ENCODE measurements at regions not wholly inside any gene's neighbourhood (a gene's known extent, or its start where the extent isn't known, plus 50 kb on each side); places are given as distances from the start of the nearest gene placed in this dataset.

DNA sequence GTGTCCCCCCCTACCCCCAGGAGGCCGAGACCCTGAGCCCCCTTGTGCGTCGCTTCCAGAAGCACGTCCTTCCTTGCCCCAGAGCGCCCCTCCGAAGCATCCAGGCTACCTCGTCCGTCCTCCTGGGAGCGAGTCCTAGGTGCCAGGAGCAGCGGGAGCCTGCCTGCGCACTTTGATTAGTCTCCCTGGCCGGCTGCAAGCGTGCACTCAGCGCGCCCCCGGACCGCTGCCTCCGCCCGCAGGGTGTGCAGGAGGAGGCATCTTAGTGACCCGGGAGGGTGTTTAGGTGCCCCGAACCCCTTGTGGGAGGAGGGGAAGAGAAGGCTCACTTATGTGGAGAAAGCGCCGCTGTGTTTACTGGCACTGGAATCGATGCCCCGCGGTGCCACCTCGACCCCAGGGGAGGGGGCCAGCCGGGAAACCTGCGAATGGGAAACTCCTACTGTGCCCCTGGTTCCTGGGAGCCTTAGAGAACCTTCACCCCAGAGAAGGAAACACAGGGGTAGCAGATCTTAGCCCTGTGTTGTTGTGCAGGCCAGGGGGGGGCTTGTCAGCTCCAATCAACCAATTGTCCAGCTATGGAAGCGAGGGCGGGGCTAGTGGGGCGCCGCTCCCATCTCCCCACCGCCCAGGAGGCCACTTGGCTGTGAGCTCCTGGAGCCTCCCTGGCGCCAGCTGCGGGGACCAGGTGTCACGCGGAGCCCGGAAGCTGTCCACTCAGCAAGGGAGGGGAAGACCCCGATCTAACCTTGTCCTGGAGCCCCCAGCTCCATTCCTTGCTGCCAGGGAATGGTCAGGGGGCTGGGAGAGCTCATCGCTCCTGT, 922.8 kb upstream of the EEF2KMT start:
- no peak overlapping the region for H3K27ac Mint-ChIP-seq
- Histone ChIP-seq H3F3A (replicated peaks; ENCODE audit: low read depth) (no peaks in the 10 kb centered on the region), H4K20me1 (replicated peaks; ENCODE audit: insufficient read depth) (no peaks in the 10 kb centered on the region), H2AFZ (no peak overlapping the region), H3K79me2 (replicated peaks; ENCODE audit: insufficient read depth) (no peaks in the 10 kb centered on the region), H3K9me2 (ENCODE audit: insufficient read depth) (no peaks in the 10 kb centered on the region), H3K27ac (ENCODE audit: low read depth) (no peak overlapping the region), H3K4me1 (ENCODE audit: insufficient read depth) (no peaks in the 10 kb centered on the region), H3K27me3 (ENCODE audit: insufficient read depth) (peaks cover 47% of the 10 kb centered on the region), H3K4me2 (peak overlapping the region; percentile 80), H3K4me3 (peak overlapping the region; percentile 59), H3K36me3 (ENCODE audit: insufficient read depth) (no peaks in the 10 kb centered on the region)
- no peaks in the 10 kb centered on the region for H3K9me3 Mint-ChIP-seq
- H3K36me3 Mint-ChIP-seq (ENCODE audit: low read depth), result no peaks in the 10 kb centered on the region
- H3K4me3 Mint-ChIP-seq, result peak overlapping the region; percentile 84
- TF ChIP-seq, protein P1, sequence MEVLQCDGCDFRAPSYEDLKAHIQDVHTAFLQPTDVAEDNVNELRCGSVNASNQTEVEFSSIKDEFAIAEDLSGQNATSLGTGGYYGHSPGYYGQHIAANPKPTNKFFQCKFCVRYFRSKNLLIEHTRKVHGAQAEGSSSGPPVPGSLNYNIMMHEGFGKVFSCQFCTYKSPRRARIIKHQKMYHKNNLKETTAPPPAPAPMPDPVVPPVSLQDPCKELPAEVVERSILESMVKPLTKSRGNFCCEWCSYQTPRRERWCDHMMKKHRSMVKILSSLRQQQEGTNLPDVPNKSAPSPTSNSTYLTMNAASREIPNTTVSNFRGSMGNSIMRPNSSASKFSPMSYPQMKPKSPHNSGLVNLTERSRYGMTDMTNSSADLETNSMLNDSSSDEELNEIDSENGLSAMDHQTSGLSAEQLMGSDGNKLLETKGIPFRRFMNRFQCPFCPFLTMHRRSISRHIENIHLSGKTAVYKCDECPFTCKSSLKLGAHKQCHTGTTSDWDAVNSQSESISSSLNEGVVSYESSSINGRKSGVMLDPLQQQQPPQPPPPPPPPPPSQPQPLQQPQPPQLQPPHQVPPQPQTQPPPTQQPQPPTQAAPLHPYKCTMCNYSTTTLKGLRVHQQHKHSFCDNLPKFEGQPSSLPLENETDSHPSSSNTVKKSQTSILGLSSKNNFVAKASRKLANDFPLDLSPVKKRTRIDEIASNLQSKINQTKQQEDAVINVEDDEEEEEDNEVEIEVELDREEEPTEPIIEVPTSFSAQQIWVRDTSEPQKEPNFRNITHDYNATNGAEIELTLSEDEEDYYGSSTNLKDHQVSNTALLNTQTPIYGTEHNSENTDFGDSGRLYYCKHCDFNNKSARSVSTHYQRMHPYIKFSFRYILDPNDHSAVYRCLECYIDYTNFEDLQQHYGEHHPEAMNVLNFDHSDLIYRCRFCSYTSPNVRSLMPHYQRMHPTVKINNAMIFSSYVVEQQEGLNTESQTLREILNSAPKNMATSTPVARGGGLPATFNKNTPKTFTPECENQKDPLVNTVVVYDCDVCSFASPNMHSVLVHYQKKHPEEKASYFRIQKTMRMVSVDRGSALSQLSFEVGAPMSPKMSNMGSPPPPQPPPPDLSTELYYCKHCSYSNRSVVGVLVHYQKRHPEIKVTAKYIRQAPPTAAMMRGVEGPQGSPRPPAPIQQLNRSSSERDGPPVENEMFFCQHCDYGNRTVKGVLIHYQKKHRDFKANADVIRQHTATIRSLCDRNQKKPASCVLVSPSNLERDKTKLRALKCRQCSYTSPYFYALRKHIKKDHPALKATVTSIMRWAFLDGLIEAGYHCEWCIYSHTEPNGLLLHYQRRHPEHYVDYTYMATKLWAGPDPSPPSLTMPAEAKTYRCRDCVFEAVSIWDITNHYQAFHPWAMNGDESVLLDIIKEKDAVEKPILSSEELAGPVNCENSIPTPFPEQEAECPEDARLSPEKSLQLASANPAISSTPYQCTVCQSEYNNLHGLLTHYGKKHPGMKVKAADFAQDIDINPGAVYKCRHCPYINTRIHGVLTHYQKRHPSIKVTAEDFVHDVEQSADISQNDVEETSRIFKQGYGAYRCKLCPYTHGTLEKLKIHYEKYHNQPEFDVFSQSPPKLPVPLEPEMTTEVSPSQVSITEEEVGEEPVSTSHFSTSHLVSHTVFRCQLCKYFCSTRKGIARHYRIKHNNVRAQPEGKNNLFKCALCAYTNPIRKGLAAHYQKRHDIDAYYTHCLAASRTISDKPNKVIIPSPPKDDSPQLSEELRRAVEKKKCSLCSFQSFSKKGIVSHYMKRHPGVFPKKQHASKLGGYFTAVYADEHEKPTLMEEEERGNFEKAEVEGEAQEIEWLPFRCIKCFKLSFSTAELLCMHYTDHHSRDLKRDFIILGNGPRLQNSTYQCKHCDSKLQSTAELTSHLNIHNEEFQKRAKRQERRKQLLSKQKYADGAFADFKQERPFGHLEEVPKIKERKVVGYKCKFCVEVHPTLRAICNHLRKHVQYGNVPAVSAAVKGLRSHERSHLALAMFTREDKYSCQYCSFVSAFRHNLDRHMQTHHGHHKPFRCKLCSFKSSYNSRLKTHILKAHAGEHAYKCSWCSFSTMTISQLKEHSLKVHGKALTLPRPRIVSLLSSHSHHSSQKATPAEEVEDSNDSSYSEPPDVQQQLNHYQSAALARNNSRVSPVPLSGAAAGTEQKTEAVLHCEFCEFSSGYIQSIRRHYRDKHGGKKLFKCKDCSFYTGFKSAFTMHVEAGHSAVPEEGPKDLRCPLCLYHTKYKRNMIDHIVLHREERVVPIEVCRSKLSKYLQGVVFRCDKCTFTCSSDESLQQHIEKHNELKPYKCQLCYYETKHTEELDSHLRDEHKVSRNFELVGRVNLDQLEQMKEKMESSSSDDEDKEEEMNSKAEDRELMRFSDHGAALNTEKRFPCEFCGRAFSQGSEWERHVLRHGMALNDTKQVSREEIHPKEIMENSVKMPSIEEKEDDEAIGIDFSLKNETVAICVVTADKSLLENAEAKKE (CRISPR knock-in tag; IDR thresholded peaks at IDR 0.05), result no peak
- TF ChIP-seq EZH2phosphoT487 (IDR thresholded peaks at IDR 0.05; ENCODE audit: unreplicated experiment), result no peak
- H3K27me3 Mint-ChIP-seq (ENCODE audit: insufficient read depth, low read depth, poor library complexity), result peaks cover 22% of the 10 kb centered on the region
- ATAC-seq (peak; percentile 56), DNase-seq (ENCODE audit: low spot score) (peak; percentile 12)
- H3K4me1 Mint-ChIP-seq, result peaks cover 5% of the 10 kb centered on the region; the same call in 2 of the 3 replicates

- Histone ChIP-seq H3K4me1 (ENCODE audit: insufficient read depth) (no peaks in the 10 kb centered on the region), H3K79me2 (replicated peaks; ENCODE audit: insufficient read depth) (no peaks in the 10 kb centered on the region), H3K27ac (ENCODE audit: low read depth) (no peak overlapping the region), H4K20me1 (replicated peaks; ENCODE audit: insufficient read depth) (no peaks in the 10 kb centered on the region), H3F3A (replicated peaks; ENCODE audit: low read depth) (no peaks in the 10 kb centered on the region), H3K36me3 (ENCODE audit: insufficient read depth) (no peaks in the 10 kb centered on the region), H2AFZ (no peak overlapping the region; the same call in 1 of the 2 replicates), H3K4me3 (peak overlapping the region; percentile 59), H3K27me3 (ENCODE audit: insufficient read depth) (peaks cover 47% of the 10 kb centered on the region), H3K9me2 (ENCODE audit: insufficient read depth) (no peaks in the 10 kb centered on the region), H3K4me2 (peak overlapping the region; percentile 80)
- Mint-ChIP-seq H3K27ac (no peak overlapping the region), H3K36me3 (ENCODE audit: low read depth) (no peaks in the 10 kb centered on the region), H3K9me3 (no peaks in the 10 kb centered on the region), H3K27me3 (ENCODE audit: insufficient read depth, low read depth, poor library complexity) (peaks cover 22% of the 10 kb centered on the region), H3K4me3 (peak overlapping the region; percentile 84), H3K4me1 (peaks cover 5% of the 10 kb centered on the region; the same call in 2 of the 3 replicates)
- TF ChIP-seq EZH2phosphoT487 (IDR thresholded peaks at IDR 0.05; ENCODE audit: unreplicated experiment) (no peak), CTCF (conservative IDR thresholded peaks at IDR 0.05; ENCODE audit: low read depth in 2 of 2) (peak in 1 of 2 experiments; percentile 33; a peak in 2 of 4 replicates), ETS1 (IDR thresholded peaks at IDR 0.05) (no peak), JUNB (IDR thresholded peaks at IDR 0.05; ENCODE audit: unreplicated experiment) (no peak), EZH2 (IDR thresholded peaks at IDR 0.05; ENCODE audit: low read depth, unreplicated experiment) (no peak)
- ATAC-seq (peak; percentile 84), DNase-seq (ENCODE audit: low spot score) (peak; percentile 60)
Measured at GRCh38 chr16:6019490-6019991, 921.9 kb upstream of the EEF2KMT start.
